ENCODE measurements at regions not wholly inside any gene's neighbourhood (a gene's known extent, or its start where the extent isn't known, plus 50 kb on each side); places are given as distances from the start of the nearest gene placed in this dataset.

- Mint-ChIP-seq H3K4me3 (no peak overlapping the region), H3K4me1 (no peaks in the 10 kb centered on the region), H3K9me3 (no peaks in the 10 kb centered on the region), H3K27ac (no peak overlapping the region), H3K27me3 (peaks cover 3% of the 10 kb centered on the region), H3K36me3 (ENCODE audit: low read depth) (no peaks in the 10 kb centered on the region)
- DNase-seq, result no peak
- POLR2A ChIA-PET, result no interaction called here
- CTCF ChIA-PET, result no interaction called here
Measured at GRCh38 chr21:25326181-25326580, 281.1 kb downstream of the MRPL39 start.

GRCh38 chr21:25324666-25325065 lies 282.6 kb downstream of the MRPL39 start:
- ChIA-PET POLR2A (no interaction called here), CTCF (no interaction called here)
- no peaks in the 10 kb centered on the region for H3K36me3 Mint-ChIP-seq (ENCODE audit: low read depth)
- no peak overlapping the region for H3K27ac Mint-ChIP-seq
- H3K27me3 Mint-ChIP-seq, result peaks cover 3% of the 10 kb centered on the region
- DNase-seq, result no peak
- no peak overlapping the region for H3K4me3 Mint-ChIP-seq
- H3K4me1 Mint-ChIP-seq, result no peaks in the 10 kb centered on the region
- no peaks in the 10 kb centered on the region for H3K9me3 Mint-ChIP-seq

GRCh38 chr21:25323356-25323949 lies 283.8 kb downstream of the MRPL39 start:
- DNase-seq, result no peak
- H3K4me1 Mint-ChIP-seq, result no peaks in the 10 kb centered on the region
- H3K4me3 Mint-ChIP-seq, result no peak overlapping the region
- H3K36me3 Mint-ChIP-seq (ENCODE audit: low read depth), result no peaks in the 10 kb centered on the region
- POLR2A ChIA-PET, result no interaction called here
- peaks cover 3% of the 10 kb centered on the region for H3K27me3 Mint-ChIP-seq
- CTCF ChIA-PET, result no interaction called here
- H3K27ac Mint-ChIP-seq, result no peak overlapping the region
- H3K9me3 Mint-ChIP-seq, result no peaks in the 10 kb centered on the region

- DNase-seq, result no peak
- no peak overlapping the region for H3K27ac Mint-ChIP-seq
- POLR2A ChIA-PET, result no interaction called here
- H3K4me3 Mint-ChIP-seq, result no peak overlapping the region
- peaks cover 11% of the 10 kb centered on the region for H3K27me3 Mint-ChIP-seq
- no peaks in the 10 kb centered on the region for H3K4me1 Mint-ChIP-seq
- H3K9me3 Mint-ChIP-seq, result peaks cover under 1% of the 10 kb centered on the region
- no peaks in the 10 kb centered on the region for H3K36me3 Mint-ChIP-seq (ENCODE audit: low read depth)
- CTCF ChIA-PET, result no interaction called here
Measured at GRCh38 chr21:25314247-25314646, 293.0 kb downstream of the MRPL39 start.

GRCh38 chr21:25313829-25314228 lies 293.5 kb downstream of the MRPL39 start:
- H3K4me3 Mint-ChIP-seq, result no peak overlapping the region
- DNase-seq, result no peak
- no peak overlapping the region for H3K27ac Mint-ChIP-seq
- H3K27me3 Mint-ChIP-seq, result peaks cover 11% of the 10 kb centered on the region
- ChIA-PET POLR2A (no interaction called here), CTCF (no interaction called here)
- peaks cover 3% of the 10 kb centered on the region for H3K9me3 Mint-ChIP-seq
- H3K4me1 Mint-ChIP-seq, result no peaks in the 10 kb centered on the region
- no peaks in the 10 kb centered on the region for H3K36me3 Mint-ChIP-seq (ENCODE audit: low read depth)

- POLR2A ChIA-PET, result no interaction called here
- Mint-ChIP-seq H3K36me3 (ENCODE audit: low read depth) (no peaks in the 10 kb centered on the region), H3K27me3 (peaks cover 3% of the 10 kb centered on the region), H3K4me1 (no peaks in the 10 kb centered on the region), H3K4me3 (no peak overlapping the region), H3K27ac (no peak overlapping the region), H3K9me3 (peaks cover 3% of the 10 kb centered on the region)
- CTCF ChIA-PET, result no interaction called here
- DNase-seq, result no peak
Measured at GRCh38 chr21:25307489-25307888, 299.8 kb downstream of the MRPL39 start.

- CTCF ChIA-PET, result no interaction called here
- H3K4me3 Mint-ChIP-seq, result no peak overlapping the region
- H3K4me1 Mint-ChIP-seq, result no peaks in the 10 kb centered on the region
- H3K27me3 Mint-ChIP-seq, result no peaks in the 10 kb centered on the region
- no peaks in the 10 kb centered on the region for H3K36me3 Mint-ChIP-seq (ENCODE audit: low read depth)
- no peak overlapping the region for H3K27ac Mint-ChIP-seq
- POLR2A ChIA-PET, result no interaction called here
- H3K9me3 Mint-ChIP-seq, result peaks cover 3% of the 10 kb centered on the region
- no peak for DNase-seq
Measured at GRCh38 chr21:25304611-25305010, 302.7 kb downstream of the MRPL39 start.

GRCh38 chr21:25300632-25301031 lies 306.6 kb downstream of the MRPL39 start:
- Mint-ChIP-seq H3K27ac (no peak overlapping the region), H3K4me3 (no peak overlapping the region), H3K9me3 (no peaks in the 10 kb centered on the region), H3K36me3 (ENCODE audit: low read depth) (no peaks in the 10 kb centered on the region), H3K4me1 (no peaks in the 10 kb centered on the region), H3K27me3 (peaks cover 3% of the 10 kb centered on the region)
- CTCF ChIA-PET, result no interaction called here
- POLR2A ChIA-PET, result no interaction called here
- no peak for DNase-seq

- ChIA-PET CTCF (no interaction called here), POLR2A (no interaction called here)
- peaks cover 3% of the 10 kb centered on the region for H3K27me3 Mint-ChIP-seq
- H3K4me3 Mint-ChIP-seq, result no peak overlapping the region
- no peaks in the 10 kb centered on the region for H3K36me3 Mint-ChIP-seq (ENCODE audit: low read depth)
- no peak overlapping the region for H3K27ac Mint-ChIP-seq
- peaks cover 2% of the 10 kb centered on the region for H3K9me3 Mint-ChIP-seq
- DNase-seq, result no peak
- no peaks in the 10 kb centered on the region for H3K4me1 Mint-ChIP-seq
Measured at GRCh38 chr21:25298512-25299491, 308.5 kb downstream of the MRPL39 start.

- CTCF ChIA-PET, result no interaction called here
- H3K27ac Mint-ChIP-seq, result no peak overlapping the region
- H3K4me1 Mint-ChIP-seq, result no peaks in the 10 kb centered on the region
- no peaks in the 10 kb centered on the region for H3K36me3 Mint-ChIP-seq (ENCODE audit: low read depth)
- H3K4me3 Mint-ChIP-seq, result no peak overlapping the region
- H3K27me3 Mint-ChIP-seq, result peaks cover 3% of the 10 kb centered on the region
- POLR2A ChIA-PET, result no interaction called here
- no peak for DNase-seq
- H3K9me3 Mint-ChIP-seq, result peaks cover 2% of the 10 kb centered on the region
Measured at GRCh38 chr21:25297117-25297516, 310.2 kb downstream of the MRPL39 start.

- no peaks in the 10 kb centered on the region for H3K4me1 Mint-ChIP-seq
- ChIA-PET POLR2A (no interaction called here), CTCF (no interaction called here)
- H3K9me3 Mint-ChIP-seq, result peaks cover 2% of the 10 kb centered on the region
- no peaks in the 10 kb centered on the region for H3K36me3 Mint-ChIP-seq (ENCODE audit: low read depth)
- no peak overlapping the region for H3K27ac Mint-ChIP-seq
- peaks cover 3% of the 10 kb centered on the region for H3K27me3 Mint-ChIP-seq
- H3K4me3 Mint-ChIP-seq, result no peak overlapping the region
- no peak for DNase-seq
Measured at GRCh38 chr21:25296252-25296651, 311.0 kb downstream of the MRPL39 start.

GRCh38 chr21:25292396-25292795 lies 314.9 kb downstream of the MRPL39 start:
- Mint-ChIP-seq H3K4me1 (no peaks in the 10 kb centered on the region), H3K27ac (no peak overlapping the region)
- DNase-seq, result no peak

GRCh38 chr21:25283720-25284119 lies 323.6 kb downstream of the MRPL39 start:
- H3K4me3 Mint-ChIP-seq, result no peak overlapping the region
- peak; percentile 7 for DNase-seq
- H3K36me3 Mint-ChIP-seq (ENCODE audit: low read depth), result no peaks in the 10 kb centered on the region
- H3K27ac Mint-ChIP-seq, result no peak overlapping the region
- CTCF ChIA-PET, result interaction anchor here (1.0 kb wide), 1 partner anchor 102 kb away, joined by 3 read pairs; no protein-coding TSS in a partner anchor
- peaks cover 17% of the 10 kb centered on the region for H3K27me3 Mint-ChIP-seq
- H3K9me3 Mint-ChIP-seq, result no peaks in the 10 kb centered on the region
- POLR2A ChIA-PET, result no interaction called here
- no peaks in the 10 kb centered on the region for H3K4me1 Mint-ChIP-seq

More at GRCh38 chr21:25292396-25292795, 314.9 kb downstream of the MRPL39 start:
- ChIA-PET CTCF (interaction anchor here (0.7 kb wide), 1 partner anchor 42 kb away, joined by 4 read pairs; no protein-coding TSS in a partner anchor), POLR2A (no interaction called here)
- peaks cover 4% of the 10 kb centered on the region for H3K27me3 Mint-ChIP-seq
- no peak overlapping the region for H3K4me3 Mint-ChIP-seq
- peaks cover 2% of the 10 kb centered on the region for H3K9me3 Mint-ChIP-seq
- H3K36me3 Mint-ChIP-seq (ENCODE audit: low read depth), result no peaks in the 10 kb centered on the region

Measured in activated CD4-positive, alpha-beta T cell treated with anti-CD3 and anti-CD28 coated beads, Interleukin-2, amount 10 ng/mL, durations not matched to agents 7 days and 5 days (primary cell).